Left lung (tissue), 4 donors: ENCODE measurements at regions not wholly inside any gene's neighbourhood (a gene's known extent, or its start where the extent isn't known, plus 50 kb on each side); places are given as distances from the start of the nearest gene placed in this dataset.
A peak's percentile ranks its signal among the peaks of the same experiment; 100 is the strongest.

Source experiments
- ATAC-seq: fragments of 200-7000 bp; cut with Tn5 transposase; one replicate; pipeline ENCODE4 v1.9.1; 2020; ENCODE audit warnings: moderate library complexity
- DNase-seq, 4 donors: peaks; one replicate each; pipeline ENCODE4 v3.0.0-alpha.2; 2013 to 2020
- H3K27ac ChIP-seq, 2 donors: fragments of 200-600 bp; sonication (generic) in 1 of 2; one replicate each; pipeline versions ENCODE4 v1.5.0 to v1.8.0; 2020 to 2021
- H3K27me3 ChIP-seq, 2 donors: fragments of 200-600 bp; sonication (generic) in 1 of 2; one replicate each; pipeline versions ENCODE4 v1.5.0 to v1.8.0; 2020 to 2021
- H3K36me3 ChIP-seq, 2 donors: fragments of 200-600 bp; sonication (generic) in 1 of 2; one replicate each; pipeline versions ENCODE4 v1.5.0 to v1.8.0; 2020 to 2021
- H3K4me1 ChIP-seq, 2 donors: fragments of 200-600 bp; one replicate each; pipeline ENCODE4 v1.8.0; 2021
- H3K4me3 ChIP-seq, 2 donors: fragments of 200-600 bp; sonication (generic) in 1 of 2; one replicate each; pipeline versions ENCODE4 v1.5.0 to v1.8.0; 2020 to 2021; ENCODE audit warnings: mild to moderate bottlenecking in 1 of 2
- H3K9me3 ChIP-seq, 2 donors: fragments of 200-600 bp; sonication (generic) in 1 of 2; one replicate each; pipeline versions ENCODE4 v1.5.0 to v1.8.0; 2020 to 2021
- intact Hi-C, 2 donors: fragments of 100-400 bp; cut with DNase I; formaldehyde crosslinking; loops; one replicate each; pipeline versions ENCODE4 v1.11.2 to v1.14.2; 2022
- TF ChIP-seq, protein P1 (sequence below), 2 donors: fragments of 200-600 bp; sonication (generic) in 1 of 2; IDR thresholded peaks; one replicate each; pipeline versions ENCODE4 v1.5.0 to v1.8.0; 2021; ENCODE audit warnings: antibody characterized with exemption in 2 of 2
- donor health status: DM: no; HTN: yes; CAD: no.
- donor health status: DM: no; HTN: no; CAD: no.

- DNase-seq (no peak), ATAC-seq (peak; percentile 43)
- Histone ChIP-seq H3K9me3 (no peaks in the 10 kb centered on the region), H3K36me3 (no peaks in the 10 kb centered on the region), H3K27ac (no peak overlapping the region), H3K4me1 (no peaks in the 10 kb centered on the region), H3K4me3 (no peak overlapping the region), H3K27me3 (no peaks in the 10 kb centered on the region)
- TF ChIP-seq, protein P1, sequence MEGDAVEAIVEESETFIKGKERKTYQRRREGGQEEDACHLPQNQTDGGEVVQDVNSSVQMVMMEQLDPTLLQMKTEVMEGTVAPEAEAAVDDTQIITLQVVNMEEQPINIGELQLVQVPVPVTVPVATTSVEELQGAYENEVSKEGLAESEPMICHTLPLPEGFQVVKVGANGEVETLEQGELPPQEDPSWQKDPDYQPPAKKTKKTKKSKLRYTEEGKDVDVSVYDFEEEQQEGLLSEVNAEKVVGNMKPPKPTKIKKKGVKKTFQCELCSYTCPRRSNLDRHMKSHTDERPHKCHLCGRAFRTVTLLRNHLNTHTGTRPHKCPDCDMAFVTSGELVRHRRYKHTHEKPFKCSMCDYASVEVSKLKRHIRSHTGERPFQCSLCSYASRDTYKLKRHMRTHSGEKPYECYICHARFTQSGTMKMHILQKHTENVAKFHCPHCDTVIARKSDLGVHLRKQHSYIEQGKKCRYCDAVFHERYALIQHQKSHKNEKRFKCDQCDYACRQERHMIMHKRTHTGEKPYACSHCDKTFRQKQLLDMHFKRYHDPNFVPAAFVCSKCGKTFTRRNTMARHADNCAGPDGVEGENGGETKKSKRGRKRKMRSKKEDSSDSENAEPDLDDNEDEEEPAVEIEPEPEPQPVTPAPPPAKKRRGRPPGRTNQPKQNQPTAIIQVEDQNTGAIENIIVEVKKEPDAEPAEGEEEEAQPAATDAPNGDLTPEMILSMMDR (IDR thresholded peaks at IDR 0.05): no peak
- intact Hi-C loops: no loop called here
Observed at GRCh38 chr16:64892835-64893785, 228.8 kb downstream of the CDH11 start.

DNA sequence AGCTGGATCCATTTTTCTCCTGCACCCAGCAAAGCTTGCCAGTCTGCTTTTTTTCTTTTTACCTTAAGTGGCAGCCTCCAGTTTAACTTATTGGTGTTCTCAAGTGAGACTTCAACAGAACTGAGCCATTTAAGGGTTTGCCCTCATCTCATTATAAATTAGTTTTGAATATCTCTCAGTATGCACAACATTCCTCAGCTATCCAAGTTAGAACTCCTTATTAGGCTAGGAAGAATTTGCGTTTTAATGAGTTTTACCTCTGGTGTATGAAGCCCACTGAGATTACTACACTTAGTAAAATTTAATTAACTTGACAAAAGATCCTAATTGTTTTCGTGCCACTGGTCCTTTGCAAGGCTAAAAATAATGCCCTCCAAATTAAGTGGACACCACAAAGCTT is 232.4 kb downstream of the CDH11 start:
- no peak for DNase-seq
- H3K4me3 ChIP-seq: no peak overlapping the region
- intact Hi-C loops: no loop called here
- H3K4me1 ChIP-seq: no peaks in the 10 kb centered on the region
- no peaks in the 10 kb centered on the region for H3K27me3 ChIP-seq
- TF ChIP-seq, protein P1 (IDR thresholded peaks at IDR 0.05): no peak
- H3K9me3 ChIP-seq: no peaks in the 10 kb centered on the region
- no peak overlapping the region for H3K27ac ChIP-seq
- H3K36me3 ChIP-seq: no peaks in the 10 kb centered on the region
- ATAC-seq: no peak

DNA sequence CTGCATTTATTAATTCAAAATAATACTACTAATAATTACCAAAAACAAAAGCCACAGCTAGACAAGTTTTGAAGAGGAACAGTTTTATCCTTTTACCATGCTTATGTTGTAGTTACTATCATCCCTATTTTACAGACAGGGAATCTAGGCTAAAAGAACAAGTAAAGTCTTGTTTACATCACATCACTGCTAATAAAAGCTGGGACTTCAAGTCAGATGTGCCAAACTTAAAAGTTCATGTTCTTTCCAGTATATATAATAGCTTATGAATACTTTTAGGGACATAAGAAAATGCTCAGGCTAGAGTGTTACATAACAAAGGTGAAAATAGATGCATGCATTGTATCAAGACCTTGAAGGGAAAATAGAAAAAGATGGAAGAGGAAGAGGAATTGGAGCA is 234.2 kb downstream of the CDH11 start:
- H3K27me3 ChIP-seq: no peaks in the 10 kb centered on the region
- H3K4me3 ChIP-seq: no peak overlapping the region
- H3K4me1 ChIP-seq: no peaks in the 10 kb centered on the region
- no peaks in the 10 kb centered on the region for H3K36me3 ChIP-seq
- H3K9me3 ChIP-seq: no peaks in the 10 kb centered on the region
- ATAC-seq: no peak
- intact Hi-C loops: no loop called here
- peak in 1 of 4 donors; percentile 37 for DNase-seq
- TF ChIP-seq, protein P1 (IDR thresholded peaks at IDR 0.05): no peak
- H3K27ac ChIP-seq: no peak overlapping the region

GRCh38 chr16:64882078-64882784 is 239.6 kb downstream of the CDH11 start:
- DNase-seq: peak in 1 of 4 donors; percentile 45
- Histone ChIP-seq H3K9me3 (no peaks in the 10 kb centered on the region), H3K4me3 (no peak overlapping the region), H3K27me3 (no peaks in the 10 kb centered on the region), H3K36me3 (no peaks in the 10 kb centered on the region), H3K4me1 (no peaks in the 10 kb centered on the region), H3K27ac (no peak overlapping the region)
- intact Hi-C loops: no loop called here
- ATAC-seq: peak; percentile 36
- TF ChIP-seq, protein P1 (IDR thresholded peaks at IDR 0.05): no peak

DNA sequence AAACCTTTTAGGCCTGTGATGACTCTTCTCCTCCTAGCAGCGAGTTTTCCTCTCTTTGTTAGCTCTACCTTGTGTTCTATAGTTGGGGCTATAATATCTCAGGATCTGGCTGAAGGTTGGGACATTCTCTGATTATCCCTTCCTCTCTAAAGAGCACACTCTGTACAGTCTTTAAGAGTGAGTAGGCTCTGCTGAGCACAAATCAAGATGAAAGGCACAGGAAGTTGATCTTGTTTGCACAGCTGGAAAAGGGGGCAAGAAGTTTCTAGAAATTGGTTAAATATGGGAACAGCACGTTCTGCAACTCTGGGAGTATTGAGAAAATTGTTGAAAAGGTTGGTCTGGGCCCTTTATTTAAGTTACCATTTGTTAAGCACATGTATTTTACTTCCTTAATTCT is 240.9 kb downstream of the CDH11 start:
- intact Hi-C loops: no loop called here
- H3K9me3 ChIP-seq: no peaks in the 10 kb centered on the region
- H3K4me1 ChIP-seq: no peaks in the 10 kb centered on the region
- no peak for ATAC-seq
- H3K27me3 ChIP-seq: no peaks in the 10 kb centered on the region
- no peak overlapping the region for H3K27ac ChIP-seq
- no peak overlapping the region for H3K4me3 ChIP-seq
- H3K36me3 ChIP-seq: no peaks in the 10 kb centered on the region
- no peak for DNase-seq
- TF ChIP-seq, protein P1 (IDR thresholded peaks at IDR 0.05): no peak
